H4 (cell line): ENCODE measurements at regions not wholly inside any gene's neighbourhood (a gene's known extent, or its start where the extent isn't known, plus 50 kb on each side); places are given as distances from the start of the nearest gene placed in this dataset.
"Not testable (repeated sequence)": the region's sequence is repeated elsewhere in the genome, so short reads cannot be mapped to it uniquely, and the experiment has no call there.

Experiments used
- DNase-seq: peaks from one replicate; pipeline ENCODE4 v3.0.0-alpha.2; 2015; ENCODE audit warnings: low spot score

DNA sequence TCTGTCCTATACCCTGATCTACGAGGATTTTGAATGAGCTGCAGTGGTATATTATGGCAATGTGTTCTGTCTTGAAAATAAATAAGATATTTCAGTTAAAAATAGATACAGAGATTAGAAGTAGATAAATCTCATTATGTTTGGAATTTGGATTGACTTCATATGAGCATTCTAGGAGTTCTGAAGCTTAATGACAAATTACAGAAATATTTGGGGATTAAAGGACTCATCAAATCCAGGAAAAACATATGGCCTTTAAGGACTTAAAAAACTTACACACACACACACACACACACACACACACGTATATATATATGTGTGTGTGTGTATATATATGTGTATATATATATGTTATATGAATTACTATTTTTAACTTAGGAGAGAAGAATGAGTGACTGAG lies 446.9 kb upstream of the CD180 start:
- DNase-seq = no peak

DNA sequence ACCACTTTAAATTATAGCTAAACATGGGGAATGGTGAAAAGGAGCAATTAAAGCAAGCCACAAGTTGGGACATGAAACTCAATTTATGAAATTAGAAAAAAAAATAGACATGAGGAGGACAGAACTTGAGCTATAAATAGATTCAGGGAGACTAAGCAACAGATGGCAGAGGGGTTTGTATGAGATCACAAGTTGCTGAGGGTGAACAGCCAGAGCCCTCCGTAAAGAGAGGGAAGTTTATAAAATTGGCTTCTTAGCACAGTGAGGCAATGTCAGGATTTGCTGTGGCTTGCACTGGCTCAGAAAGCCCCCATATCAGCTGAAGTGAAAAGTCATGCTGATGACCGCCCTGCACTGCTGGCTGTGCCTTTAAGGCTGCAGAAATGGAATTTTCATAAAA lies 443.4 kb upstream of the CD180 start:
- DNase-seq = no peak

DNA sequence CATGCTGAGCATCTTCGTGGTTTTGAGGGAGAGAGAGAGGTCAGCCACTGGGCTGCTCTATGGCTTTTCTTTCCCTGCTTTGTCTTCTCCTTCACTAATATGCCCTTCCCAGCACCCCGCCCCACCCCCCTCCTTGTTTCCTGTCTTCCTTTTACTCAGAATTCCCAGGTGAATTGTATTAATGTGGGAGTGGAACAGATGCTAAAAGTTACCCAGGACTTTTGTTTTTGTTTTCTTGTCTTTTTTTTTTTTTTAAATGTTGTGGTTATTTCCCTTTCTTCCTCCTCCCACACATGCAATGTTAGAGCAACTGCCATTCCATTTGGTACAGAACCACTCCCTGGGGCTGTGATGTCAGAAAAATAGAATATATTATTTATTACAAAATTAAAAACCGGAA lies 442.7 kb upstream of the CD180 start:
- no peak for DNase-seq

DNA sequence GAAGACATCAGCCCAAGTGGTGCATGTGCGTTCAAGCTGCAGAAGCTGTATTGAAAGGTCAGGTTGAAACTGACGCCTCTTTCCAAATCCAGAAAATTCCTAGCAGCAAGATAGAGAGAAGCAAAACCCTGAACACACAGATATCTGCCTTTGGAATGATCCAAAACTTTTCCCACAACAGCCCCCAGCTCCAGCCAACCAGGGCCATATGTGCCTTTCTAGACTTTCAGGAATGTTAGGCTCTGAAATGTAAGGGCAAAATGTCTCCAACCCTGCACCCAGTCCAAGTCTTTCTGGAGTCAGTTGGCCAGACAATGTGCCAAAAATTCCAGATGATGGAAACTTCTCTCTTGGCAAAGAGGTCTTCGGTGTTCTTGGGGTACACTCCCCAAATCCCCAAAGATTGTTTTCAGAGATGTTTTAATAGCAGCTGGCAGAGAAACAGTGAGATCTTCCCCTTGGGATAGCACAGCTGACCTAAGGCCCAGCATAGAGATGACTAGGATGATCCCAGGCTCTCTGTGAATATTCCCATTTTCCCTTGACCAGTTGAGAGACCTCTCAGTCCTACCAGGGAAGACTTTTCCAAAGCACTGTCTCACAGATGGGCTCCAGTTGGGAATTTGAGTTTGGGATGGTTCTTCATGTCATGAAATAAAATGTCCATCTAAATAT lies 440.4 kb upstream of the CD180 start:
- DNase-seq = no peak

DNA sequence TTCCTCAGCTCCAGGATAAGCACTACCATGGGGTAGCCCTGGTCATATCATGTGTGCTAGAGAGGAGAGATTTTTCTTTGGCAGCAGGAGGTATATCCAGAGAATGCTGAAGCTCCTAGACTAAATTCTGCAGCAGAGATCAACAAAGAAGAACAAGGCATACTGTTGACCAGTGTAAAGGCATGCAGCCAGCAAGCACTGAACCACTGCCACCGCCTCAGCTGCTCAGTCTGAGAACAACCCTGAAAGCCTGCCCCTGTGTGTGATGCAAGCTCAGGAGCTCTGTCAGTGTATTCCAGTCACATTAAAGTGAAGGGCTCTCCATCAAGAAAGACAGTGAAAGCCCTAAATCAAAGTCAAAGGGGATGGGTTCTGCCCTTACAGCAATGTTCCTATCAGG lies 439.5 kb upstream of the CD180 start:
- DNase-seq = no peak

DNA sequence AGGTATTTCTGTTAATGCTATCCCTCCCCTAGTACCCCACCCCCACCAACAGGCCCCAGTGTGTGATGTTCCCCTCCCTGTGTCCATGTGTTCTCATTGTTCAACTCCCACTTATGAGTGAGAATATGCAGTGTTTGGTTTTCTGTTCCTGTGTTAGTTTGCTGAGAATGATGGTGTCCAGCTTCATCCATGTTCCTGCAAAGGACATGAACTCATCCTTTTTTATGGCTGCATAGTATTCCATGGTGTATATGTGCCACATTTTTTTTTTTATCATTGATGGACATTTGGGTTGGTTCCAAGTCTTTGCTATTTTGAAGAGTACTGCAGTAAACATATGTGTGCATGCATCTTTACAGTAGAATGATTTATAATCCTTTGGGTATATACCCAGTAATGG lies 430.5 kb upstream of the CD180 start:
- DNase-seq = not testable (repeated sequence)

DNA sequence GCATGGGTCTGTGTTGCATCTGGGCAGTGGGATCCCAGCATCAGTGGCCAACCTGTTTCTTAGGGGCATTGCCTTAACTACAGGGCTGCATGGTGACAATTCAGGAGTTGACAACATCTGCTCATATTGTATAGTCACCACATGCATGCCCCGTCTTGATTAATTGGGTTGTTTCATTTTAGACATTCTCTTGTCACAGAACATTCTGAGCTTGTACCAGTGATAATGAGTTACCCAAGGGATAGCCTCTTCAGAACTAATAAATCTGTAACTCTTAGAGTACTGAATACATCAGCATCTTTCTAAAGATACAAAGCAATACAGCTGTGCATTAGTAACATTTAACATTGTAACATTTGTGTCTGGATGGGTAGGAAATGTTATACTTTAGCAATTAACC lies 426.5 kb upstream of the CD180 start:
- no peak for DNase-seq

DNA sequence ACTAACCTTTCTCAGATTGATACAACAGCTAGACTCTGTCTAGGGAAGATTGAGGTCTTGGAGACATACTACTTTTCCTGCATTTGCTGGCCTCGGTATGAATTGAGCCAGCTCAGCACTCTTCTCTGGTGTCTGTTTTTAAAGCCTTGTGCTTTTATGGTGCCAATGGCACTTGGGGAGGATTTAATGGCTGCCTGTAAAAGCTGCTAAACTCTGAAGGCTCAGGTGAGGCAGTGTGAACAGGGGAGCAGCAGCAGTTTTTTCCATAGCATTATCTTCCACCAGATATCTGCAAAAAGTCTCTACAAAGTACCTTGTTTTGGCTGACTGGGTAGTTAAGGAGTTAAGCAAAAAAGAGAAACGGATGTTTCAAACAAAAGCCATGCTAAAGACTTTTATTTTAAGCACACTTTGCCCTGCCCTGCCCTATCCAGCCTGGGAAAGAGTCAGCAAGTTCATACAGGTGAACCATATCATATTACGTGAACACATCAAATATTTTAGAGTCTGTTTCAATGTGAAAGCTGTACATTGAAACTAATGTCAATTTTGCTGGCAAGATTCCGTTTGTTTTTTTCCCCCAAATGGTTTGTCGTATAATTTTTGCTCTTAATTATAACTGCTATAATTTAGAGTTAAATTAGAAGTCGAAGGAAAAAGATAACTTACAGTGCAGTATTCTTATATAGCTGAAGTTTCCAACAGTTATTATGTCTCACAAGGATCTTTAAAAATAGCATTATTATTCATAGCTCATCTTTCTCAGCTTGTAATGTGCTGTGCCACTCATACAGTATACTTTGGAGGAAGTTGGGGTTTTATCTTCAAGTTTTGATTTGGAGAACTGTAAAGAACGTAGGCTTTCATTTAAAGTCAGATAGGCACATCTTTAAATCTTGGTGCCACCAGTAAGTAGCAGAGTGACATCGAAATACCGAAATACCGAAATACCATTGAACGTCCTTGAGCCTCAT lies 424.1 kb upstream of the CD180 start:
- no peak for DNase-seq

DNA sequence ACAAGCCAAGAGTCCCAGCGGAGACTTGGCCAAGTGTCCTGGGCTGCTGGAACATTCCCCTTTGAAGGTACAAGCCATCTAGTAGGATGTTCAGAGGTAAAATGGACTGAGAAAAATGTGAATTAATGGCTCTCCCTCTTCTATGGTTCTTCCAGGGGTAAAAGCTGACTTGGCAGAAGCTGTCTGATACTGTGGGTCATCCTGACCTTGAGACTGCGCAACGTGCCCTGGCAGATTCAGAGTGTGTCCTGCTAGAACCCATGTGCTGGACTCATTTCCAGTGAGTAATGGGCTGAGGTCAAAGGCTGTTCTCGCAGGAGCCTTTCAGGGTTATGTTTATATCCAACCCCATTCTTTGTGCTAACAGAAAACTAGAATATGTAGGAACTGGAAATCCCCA lies 423.0 kb upstream of the CD180 start:
- DNase-seq = no peak

DNA sequence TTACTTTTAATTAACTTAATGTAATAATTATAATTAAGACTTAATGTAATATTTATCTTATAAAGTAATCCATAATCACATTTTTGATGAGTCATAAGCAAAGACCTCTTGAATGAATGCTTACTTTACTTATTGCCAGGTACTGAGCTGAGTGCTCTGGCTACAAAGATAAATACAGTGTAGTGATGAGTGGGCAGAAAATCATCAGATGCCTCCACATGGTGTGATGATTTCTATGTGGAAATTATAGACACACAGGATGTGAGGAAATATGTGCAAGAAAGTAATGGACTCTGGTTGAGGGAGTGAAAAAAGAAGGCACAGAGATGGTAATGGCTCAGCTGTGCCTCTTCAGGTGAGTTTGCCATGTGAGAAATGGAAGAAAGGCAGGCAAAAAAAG lies 422.6 kb upstream of the CD180 start:
- no peak for DNase-seq

DNA sequence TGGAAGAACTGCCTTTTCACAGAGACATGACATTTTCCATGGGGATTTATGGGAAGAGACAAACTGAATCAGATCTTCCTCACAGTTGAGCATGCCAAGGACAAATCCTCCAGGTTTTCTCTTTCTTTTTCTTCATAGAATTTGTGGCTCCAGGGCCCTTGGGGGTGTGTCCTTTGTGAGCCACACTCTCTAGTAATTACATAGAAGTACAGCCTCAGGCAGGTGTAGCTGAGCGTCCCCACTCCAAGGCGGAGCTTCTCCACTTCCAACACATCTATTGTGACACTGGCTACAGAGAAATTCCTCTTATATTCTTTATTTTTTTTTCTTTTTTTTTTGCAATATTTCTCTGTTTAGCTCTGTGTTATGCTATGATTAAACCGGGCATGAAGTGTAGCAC lies 420.5 kb upstream of the CD180 start:
- DNase-seq = no peak

DNA sequence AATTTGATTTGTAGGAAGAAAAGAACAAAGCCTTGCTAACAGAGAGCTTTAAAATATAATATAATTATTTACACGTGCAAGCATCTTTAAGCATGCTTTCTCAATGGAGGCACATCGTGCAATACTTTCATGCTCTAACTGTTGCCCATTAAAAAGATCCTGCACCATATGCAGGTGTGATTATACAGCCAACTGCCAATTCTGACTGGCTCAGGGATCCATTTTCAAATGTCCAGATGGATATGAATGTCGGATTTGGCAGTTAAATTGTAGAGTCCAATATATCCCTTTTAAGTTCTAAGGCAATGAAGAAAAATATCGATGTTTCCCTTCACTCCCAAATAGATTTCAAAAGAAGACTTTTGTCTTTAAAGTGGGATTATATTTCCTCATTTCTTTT lies 416.4 kb upstream of the CD180 start:
- no peak for DNase-seq

DNA sequence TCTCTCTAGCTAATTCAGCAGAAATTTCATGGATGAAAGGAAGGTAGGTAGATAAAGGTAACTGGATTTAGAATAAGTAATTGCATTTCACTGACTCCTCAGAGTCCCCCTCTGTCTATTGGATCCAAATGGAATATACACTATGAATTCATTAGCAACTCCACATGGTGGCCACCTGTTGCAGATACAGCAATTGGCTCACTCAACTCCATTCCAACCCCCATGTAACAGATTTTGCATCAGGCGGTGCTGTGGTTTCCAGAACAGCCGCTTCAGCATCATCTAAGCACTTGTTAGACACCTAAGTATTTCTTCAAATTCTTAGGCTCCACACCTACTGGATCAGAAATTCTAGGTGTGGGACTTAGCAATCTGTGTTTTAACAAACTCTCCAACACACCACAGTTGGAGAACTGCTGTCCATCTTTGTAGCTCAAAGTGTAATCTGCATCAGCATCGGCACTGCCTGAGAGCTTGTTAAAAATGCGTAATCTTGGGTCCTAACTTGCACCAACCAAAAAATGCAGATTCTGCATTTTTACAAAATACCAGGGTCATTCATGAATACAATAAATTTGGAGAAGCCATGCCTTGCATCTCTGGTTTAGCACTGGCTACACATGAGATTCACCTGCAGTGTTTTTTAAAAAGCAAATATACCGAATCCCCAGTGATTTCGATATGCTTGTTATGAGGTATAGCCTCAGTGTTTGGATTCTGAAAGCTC lies 413.8 kb upstream of the CD180 start:
- no peak for DNase-seq

DNA sequence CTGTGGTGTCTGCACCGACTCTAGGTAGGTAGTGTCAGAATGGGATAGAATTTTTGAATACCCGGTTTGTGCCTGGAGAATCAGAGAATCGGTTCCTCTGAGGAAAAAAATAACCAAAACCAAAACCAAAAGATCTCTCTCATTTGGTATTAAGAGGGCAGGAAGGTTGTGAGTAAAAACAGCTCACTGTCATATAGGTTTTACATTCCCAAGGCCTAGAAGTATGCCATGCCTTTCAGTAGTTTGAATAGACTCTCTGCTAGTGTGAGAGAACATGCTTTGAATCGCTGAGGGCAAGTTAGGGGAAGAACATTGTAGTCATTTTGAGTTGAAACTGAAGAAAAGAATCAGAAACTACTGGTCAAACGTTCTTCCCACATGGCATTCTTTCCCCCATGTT lies 411.4 kb upstream of the CD180 start:
- DNase-seq = no peak

DNA sequence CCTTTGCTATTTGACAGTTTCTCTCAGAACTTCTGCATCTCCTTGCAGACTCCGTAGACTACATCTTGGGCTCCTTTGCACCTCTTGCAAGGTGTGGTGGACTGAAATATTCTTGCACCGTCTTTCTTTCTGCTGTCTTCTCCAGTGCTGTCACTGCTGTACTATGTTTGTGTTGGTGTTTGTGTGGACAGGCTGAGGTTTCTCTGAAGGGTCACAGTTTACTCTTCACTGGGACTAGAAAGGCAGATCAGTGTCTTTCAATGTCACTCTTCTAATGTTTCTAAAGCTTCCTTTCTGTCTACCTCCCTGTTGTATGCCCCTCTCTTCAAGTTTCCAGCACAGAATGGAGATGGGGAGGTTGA lies 410.0 kb upstream of the CD180 start:
- DNase-seq = no peak

DNA sequence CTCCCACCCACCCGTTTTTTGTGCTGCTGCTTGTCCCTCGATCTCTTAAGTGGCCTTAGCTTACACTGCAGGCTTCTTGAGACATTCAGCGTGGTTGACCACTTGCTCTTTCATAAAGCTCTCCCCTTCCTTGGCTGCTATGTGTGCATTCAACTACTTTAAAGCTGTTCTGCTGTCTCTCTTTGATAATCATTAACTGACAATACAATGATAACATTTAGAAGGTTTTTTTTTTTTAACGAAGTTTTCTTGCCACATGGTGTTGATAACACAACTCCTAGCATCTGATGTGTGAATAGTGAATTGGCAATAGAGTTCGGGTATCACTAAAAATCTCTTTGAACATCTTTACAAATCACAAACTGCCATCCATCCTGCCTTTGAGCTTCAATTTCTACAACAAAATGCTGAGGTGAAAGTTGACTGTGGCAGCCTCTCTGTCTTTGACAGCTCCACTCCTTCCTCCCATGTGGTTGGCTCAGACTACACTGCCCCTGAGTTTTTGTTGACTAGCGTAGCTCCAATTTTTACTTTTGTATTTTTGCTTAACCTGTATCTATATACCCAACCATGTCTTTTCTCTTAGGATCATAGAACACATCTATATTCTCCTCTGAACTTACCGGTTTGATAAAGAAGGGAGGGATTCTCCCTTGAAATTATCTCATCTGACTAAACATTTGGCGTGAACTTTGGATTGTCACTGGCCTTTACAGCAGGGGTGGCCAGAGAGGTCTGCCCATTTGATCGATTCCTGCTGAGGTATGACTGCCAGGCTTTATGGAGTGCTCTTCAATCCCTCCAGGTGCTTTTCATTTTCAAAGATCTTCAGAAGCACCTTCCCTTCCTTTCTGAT lies 409.4 kb upstream of the CD180 start:
- no peak for DNase-seq

DNA sequence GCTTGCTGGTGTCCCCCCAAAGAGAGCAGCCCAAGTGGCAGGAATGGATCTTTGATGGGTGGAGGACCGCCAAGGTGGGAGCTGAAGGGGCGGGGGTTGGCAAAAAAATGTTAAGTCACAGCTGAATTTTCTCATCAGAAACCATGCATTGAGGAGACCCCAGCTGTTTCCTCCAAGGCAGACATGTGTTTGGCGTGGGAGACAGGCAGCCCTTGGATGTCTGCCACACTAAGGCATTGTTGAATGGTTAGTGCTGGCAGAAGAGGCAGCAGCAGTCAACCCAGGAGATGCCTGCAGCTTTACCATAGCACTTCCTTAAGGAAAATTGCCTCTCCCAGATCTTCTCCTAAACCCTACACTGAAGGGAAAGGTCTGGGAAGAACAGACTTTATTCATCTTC lies 394.9 kb upstream of the CD180 start:
- no peak for DNase-seq

DNA sequence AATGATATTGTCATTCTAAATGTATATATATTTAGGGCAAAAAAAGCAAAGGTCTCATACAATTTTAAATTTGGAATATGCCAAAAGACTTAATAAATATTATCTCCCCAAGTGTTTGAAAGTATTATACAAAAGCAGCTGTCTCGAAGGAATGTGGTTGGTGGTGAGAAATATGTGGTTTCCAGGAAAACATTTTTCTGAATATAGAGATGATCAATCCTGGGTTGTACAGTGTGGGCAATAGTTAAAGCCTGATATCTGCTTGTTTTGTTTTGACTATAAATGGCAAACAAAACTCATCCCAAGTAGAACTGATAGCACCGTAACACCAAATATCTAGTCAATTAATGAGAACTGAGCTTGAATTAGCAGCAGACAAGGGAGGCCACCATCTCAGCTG lies 391.8 kb upstream of the CD180 start:
- no peak for DNase-seq

DNA sequence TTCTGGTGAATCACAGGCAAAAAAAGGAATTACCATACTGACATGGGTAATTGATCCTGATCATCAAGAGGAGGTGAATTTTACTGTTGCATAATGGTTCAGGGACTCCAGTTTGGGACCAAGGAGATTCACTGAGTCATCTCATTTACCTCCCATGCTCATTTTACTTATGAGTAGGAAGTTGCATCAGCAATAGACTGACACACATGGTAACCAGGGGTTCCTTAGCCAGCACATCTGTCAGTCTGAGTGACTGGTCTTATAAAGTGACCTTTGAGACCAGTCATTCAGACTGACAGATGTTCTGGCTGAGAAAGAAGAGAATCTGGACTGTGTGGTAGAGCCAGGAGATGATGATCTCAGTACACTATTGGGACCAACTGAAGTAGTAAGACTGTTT lies 384.6 kb upstream of the CD180 start:
- DNase-seq = no peak

DNA sequence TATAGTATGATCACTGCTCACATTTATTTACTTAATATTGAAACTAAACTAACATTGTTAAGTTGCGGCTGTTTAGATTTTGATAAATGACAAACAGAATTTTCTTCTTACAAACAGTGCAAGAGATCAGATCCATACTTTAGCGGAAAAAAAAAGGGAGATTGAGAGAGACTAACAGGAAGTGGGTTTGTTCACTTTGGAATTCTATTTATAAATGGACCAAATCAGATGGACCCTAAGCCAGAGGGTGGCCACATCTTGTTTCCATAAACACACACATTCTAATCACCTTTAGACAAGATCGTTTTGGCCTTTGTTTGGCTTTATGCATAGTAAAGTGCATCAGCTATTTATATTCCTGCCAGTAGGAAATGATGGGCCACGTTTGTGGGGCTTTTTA lies 381.4 kb upstream of the CD180 start:
- DNase-seq = peak; percentile 37

DNA sequence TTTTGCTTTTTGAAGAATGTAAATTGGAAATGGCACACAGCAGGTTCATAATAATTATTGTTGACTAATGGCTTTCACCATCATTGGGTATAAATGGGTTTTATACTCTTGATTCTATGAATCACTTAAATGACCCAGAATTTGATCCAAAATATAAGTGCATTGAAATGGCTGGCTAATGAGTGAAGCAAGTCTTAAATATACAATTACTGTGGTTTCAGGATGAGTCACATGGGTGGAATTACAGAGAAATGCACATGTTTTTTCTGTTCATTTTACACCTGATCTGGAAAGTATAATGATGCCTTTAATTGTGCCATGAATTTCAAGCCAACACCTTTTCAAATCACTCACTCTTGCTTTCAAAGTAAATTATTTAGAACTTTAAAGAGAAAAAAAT lies 380.8 kb upstream of the CD180 start:
- DNase-seq = peak; percentile 29

DNA sequence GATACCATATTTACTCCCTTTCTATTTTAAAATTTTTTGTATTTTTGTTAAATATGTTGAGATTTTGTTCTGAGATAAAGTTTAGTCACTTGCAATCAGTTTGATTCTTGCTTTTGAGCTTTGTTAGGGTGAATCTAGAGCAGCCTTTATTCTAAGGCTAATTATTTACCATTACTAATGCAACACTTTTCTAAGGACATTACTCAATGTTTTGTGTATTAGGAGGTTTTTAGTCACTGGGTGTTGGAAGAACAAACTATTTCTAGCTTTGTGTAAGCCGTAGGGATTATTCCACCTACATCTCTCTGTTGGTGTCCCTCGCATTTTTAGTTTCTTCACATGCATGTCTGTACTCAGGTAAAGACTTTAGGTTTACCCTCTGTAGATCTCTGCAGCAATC lies 379.5 kb upstream of the CD180 start:
- DNase-seq = no peak
